IMR-90 (cell line): ENCODE measurements at regions not wholly inside any gene's neighbourhood (a gene's known extent, or its start where the extent isn't known, plus 50 kb on each side); places are given as distances from the start of the nearest gene placed in this dataset.
A peak's percentile ranks its signal among the peaks of the same experiment; 100 is the strongest.

Experiments used
- ATAC-seq: fragments of 200-7000 bp; cut with Tn5 transposase; 2 replicates; pipeline ENCODE4 v1.9.1; 2020; ENCODE audit warnings: low read depth, mild to moderate bottlenecking, moderate library complexity
- BruUV-seq: library from RNA; stranded (reverse); fragments of 400-500 nt; replicated peaks from 2 replicates; lab custom pipeline; 2021; lab: Mats Ljungman, UMichigan
- CTCF ChIA-PET: fragments of 300-600 bp; formaldehyde crosslinking; extraction: SDS; loops from one replicate; lab custom pipeline; 2021; ENCODE audit warnings: antibody characterized with exemption; lab: Yijun Ruan, JAX
- POLR2A ChIA-PET: fragments of 300-600 bp; sonication (Branson Sonifier 250); formaldehyde crosslinking; loops from one replicate; lab custom pipeline; 2022; ENCODE audit warnings: antibody characterized with exemption; ENCODE audit not compliant: unreplicated experiment; lab: Charles Lee
- DNase-seq: peaks from one replicate; pipeline ENCODE4 v3.0.0; 2013
- H2AFZ ChIP-seq: replicated peaks from 2 replicates; pipeline ENCODE3; 2013; ENCODE audit warnings: low read length, mild to moderate bottlenecking; ENCODE audit not compliant: poor library complexity
- H2AK5ac ChIP-seq: 2 replicates; pipeline ENCODE4 v1.6.1; 2013; ENCODE audit warnings: low read depth, low read length, inconsistent platforms
- H2AK9ac ChIP-seq: replicated peaks from 2 replicates; pipeline ENCODE3; 2013; ENCODE audit warnings: mild to moderate bottlenecking, low read depth, low read length, moderate library complexity; ENCODE audit not compliant: poor library complexity
- H2BK120ac ChIP-seq: 2 replicates; pipeline ENCODE4 v1.6.1; 2013; ENCODE audit warnings: low read depth, low read length, inconsistent platforms
- H2BK15ac ChIP-seq: 3 replicates; pipeline ENCODE4 v1.6.1; 2013; ENCODE audit warnings: low read depth, low read length, inconsistent platforms
- H2BK20ac ChIP-seq: 2 replicates; pipeline ENCODE4 v1.6.1; 2013; ENCODE audit warnings: low read depth, mild to moderate bottlenecking, inconsistent platforms, low read length, moderate library complexity
- H2BK5ac ChIP-seq: 2 replicates; pipeline ENCODE4 v1.6.1; 2013; ENCODE audit warnings: mild to moderate bottlenecking, low read depth, low read length, inconsistent platforms; ENCODE audit not compliant: poor library complexity, severe bottlenecking
- H3K14ac ChIP-seq: replicated peaks from 2 replicates; pipeline ENCODE4 v1.6.1; 2013; ENCODE audit warnings: low read depth, low read length, inconsistent platforms
- H3K18ac ChIP-seq: 2 replicates; pipeline ENCODE4 v1.6.1; 2013; ENCODE audit warnings: low read depth, low read length, control low read depth
- H3K23ac ChIP-seq: 2 replicates; pipeline ENCODE4 v1.6.1; 2013; ENCODE audit warnings: low read depth, low read length, inconsistent platforms
- H3K27ac ChIP-seq: 2 replicates; pipeline ENCODE4 v1.5.1; 2013; ENCODE audit warnings: mild to moderate bottlenecking, control low read depth, low read length; ENCODE audit not compliant: insufficient read depth
- H3K27me3 ChIP-seq: 2 replicates; pipeline ENCODE4 v1.6.1; 2013; ENCODE audit warnings: low read length; ENCODE audit not compliant: control insufficient read depth, insufficient read depth
- H3K36me3 ChIP-seq: 2 replicates; pipeline ENCODE4 v1.6.1; 2013; ENCODE audit warnings: low read length, mixed read lengths; ENCODE audit not compliant: control insufficient read depth, insufficient read depth
- H3K4ac ChIP-seq: 2 replicates; pipeline ENCODE4 v1.6.1; 2013; ENCODE audit warnings: low read depth, low read length, inconsistent platforms
- H3K4me1 ChIP-seq: 2 replicates; pipeline ENCODE4 v1.6.1; 2013; ENCODE audit warnings: low read length, mixed read lengths; ENCODE audit not compliant: control insufficient read depth, insufficient read depth
- H3K4me2 ChIP-seq: 2 replicates; pipeline ENCODE4 v1.6.1; 2013; ENCODE audit warnings: low read depth, mild to moderate bottlenecking, control low read depth, low read length, moderate library complexity
- H3K4me3 ChIP-seq: 2 replicates; pipeline ENCODE4 v1.5.1; 2013; ENCODE audit warnings: low read depth, mild to moderate bottlenecking, control low read depth, low read length, moderate library complexity; ENCODE audit not compliant: insufficient read depth
- H3K56ac ChIP-seq: 2 replicates; pipeline ENCODE4 v1.6.1; 2013; ENCODE audit warnings: low read length, inconsistent platforms; ENCODE audit not compliant: insufficient read depth; ENCODE audit errors: extremely low read depth
- H3K79me1 ChIP-seq, 2 experiments: 2 replicates each; pipeline ENCODE4 v1.6.1; 2013; ENCODE audit warnings: low read length in 2 of 2, inconsistent platforms in 1 of 2, low read depth in 1 of 2
- H3K9ac ChIP-seq: 2 replicates; pipeline ENCODE4 v1.6.1; 2013; ENCODE audit warnings: low read depth, low read length, control low read depth
- H3K9me1 ChIP-seq: 2 replicates; pipeline ENCODE4 v1.6.1; 2013; ENCODE audit warnings: low read length, inconsistent platforms; ENCODE audit not compliant: insufficient read depth
- H3K9me3 ChIP-seq: 2 replicates; pipeline ENCODE4 v1.6.1; 2013; ENCODE audit warnings: low read length; ENCODE audit not compliant: control insufficient read depth, insufficient read depth
- H4K20me1 ChIP-seq: 2 replicates; pipeline ENCODE4 v1.6.1; 2013; ENCODE audit warnings: low read length, inconsistent platforms; ENCODE audit not compliant: insufficient read depth
- H4K5ac ChIP-seq: 2 replicates; pipeline ENCODE4 v1.6.1; 2013; ENCODE audit warnings: mild to moderate bottlenecking, low read depth, low read length, control low read depth
- H4K8ac ChIP-seq, 2 experiments: 2 replicates each; pipeline ENCODE4 v1.6.1; 2013; ENCODE audit warnings: low read depth in 2 of 2, low read length in 2 of 2, control low read depth in 1 of 2, inconsistent platforms in 1 of 2
- H4K91ac ChIP-seq: 2 replicates; pipeline ENCODE4 v1.6.1; 2013; ENCODE audit warnings: low read depth, low read length, inconsistent platforms; ENCODE audit not compliant: insufficient read depth
- MAFK ChIP-seq: IDR thresholded peaks from 2 replicates; pipeline ENCODE4 v1.6.1; 2012; ENCODE audit warnings: low read depth, low read length, improper control_type of control experiment
- WGBS, 2 experiments: methylation state at CpG; one replicate each; pipeline versions ENCODE4 v1.1.5 to v1.1.7; 2013; ENCODE audit warnings: missing lambda C conversion rate in 2 of 2; ENCODE audit not compliant: insufficient read length in 1 of 2; ENCODE audit errors: extremely low coverage in 2 of 2; 5-methylcytosine and 5-hydroxymethylcytosine counted together
- dilution Hi-C: fragments of 300-500 bp; cut with HindIII; formaldehyde crosslinking; loops from one replicate; pipeline ENCODE4 v1.14.3; 2018; ENCODE audit warnings: low sequenced_read_pairs; ENCODE audit not compliant: unreplicated experiment
- in situ Hi-C: fragments of 300-500 bp; cut with MboI; formaldehyde crosslinking; loops from 3 replicates; pipeline ENCODE4 v1.14.3; 2019; ENCODE audit warnings: low sequenced_read_pairs, inconsistent platforms, mixed read lengths
- intact Hi-C: fragments of 100-400 bp; cut with micrococcal nuclease; formaldehyde crosslinking; loops from 2 replicates; pipeline ENCODE4 v1.10.0; 2022
- TF ChIP-seq, protein P1 (sequence below): fragments of 150-350 bp; IDR thresholded peaks from 2 replicates; pipeline ENCODE4 v1.6.1; 2017; ENCODE audit warnings: mild to moderate bottlenecking, antibody characterized with exemption, low read length, low read depth

DNA sequence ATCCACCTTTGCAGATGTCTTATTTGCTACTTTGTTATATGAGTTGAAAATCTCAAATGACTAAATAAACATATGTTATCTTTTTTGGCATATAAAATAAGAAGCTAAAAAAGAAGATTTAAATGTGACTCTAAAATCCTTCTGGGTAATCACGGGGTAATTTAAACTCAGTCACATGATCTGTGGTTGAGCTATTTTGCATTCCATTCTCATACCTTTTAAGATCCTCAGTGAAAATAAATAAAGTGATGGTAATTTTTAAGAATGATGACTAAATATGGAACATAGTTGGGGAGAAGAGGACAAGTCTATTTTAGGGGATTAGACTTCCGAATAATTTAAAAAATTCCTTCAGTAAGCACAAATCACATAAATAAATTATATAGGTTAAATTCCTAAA lies 1076.8 kb downstream of the TUSC7 start:
- Histone ChIP-seq H2BK5ac (no peak overlapping the region), H3K56ac (no peak overlapping the region), H3K9ac (no peak overlapping the region), H3K27me3 (no peaks in the 10 kb centered on the region), H3K9me1 (peaks cover 4% of the 10 kb centered on the region), H2BK120ac (no peak overlapping the region), H2AK9ac (no peak overlapping the region), H2BK15ac (no peak overlapping the region), H3K36me3 (no peaks in the 10 kb centered on the region), H3K4me2 (no peak overlapping the region), H3K27ac (no peak overlapping the region), H3K4me3 (no peak overlapping the region), H3K4ac (no peak overlapping the region), H2AFZ (no peak overlapping the region), H4K91ac (no peak overlapping the region), H2BK20ac (no peak overlapping the region), H4K5ac (no peak overlapping the region), H3K79me1 (no peaks in the 10 kb centered on the region), H3K18ac (no peak overlapping the region), H3K23ac (no peak overlapping the region), H4K8ac (no peak overlapping the region), H2AK5ac (no peak overlapping the region), H3K9me3 (no peaks in the 10 kb centered on the region), H4K20me1 (no peaks in the 10 kb centered on the region; the same call in 1 of the 2 replicates), H3K14ac (no peak overlapping the region), H3K4me1 (peaks cover 12% of the 10 kb centered on the region)
- DNase-seq (peak; percentile 47), ATAC-seq (no peak)
- POLR2A ChIA-PET = no interaction called here
- CTCF ChIA-PET = interaction anchor here (0.8 kb wide), 1 partner anchor 9 kb away, joined by 3 read pairs; no protein-coding TSS in a partner anchor
- in situ Hi-C loops = no loop called here
- dilution Hi-C loops = no loop called here
- intact Hi-C loops = loop anchor here (5.0 kb wide), 1 partner anchor 211 kb away; no protein-coding TSS in a partner anchor
- no peak for TF ChIP-seq MAFK
- TF ChIP-seq, protein P1, sequence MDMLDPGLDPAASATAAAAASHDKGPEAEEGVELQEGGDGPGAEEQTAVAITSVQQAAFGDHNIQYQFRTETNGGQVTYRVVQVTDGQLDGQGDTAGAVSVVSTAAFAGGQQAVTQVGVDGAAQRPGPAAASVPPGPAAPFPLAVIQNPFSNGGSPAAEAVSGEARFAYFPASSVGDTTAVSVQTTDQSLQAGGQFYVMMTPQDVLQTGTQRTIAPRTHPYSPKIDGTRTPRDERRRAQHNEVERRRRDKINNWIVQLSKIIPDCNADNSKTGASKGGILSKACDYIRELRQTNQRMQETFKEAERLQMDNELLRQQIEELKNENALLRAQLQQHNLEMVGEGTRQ = peak; percentile 50; the same call in 1 of the 2 replicates
- BruUV-seq = no TSS peak
- no CpG with 5 or more reads among the region's 2 CpGs for WGBS, 2 experiments
